Neural progenitor cell (in vitro differentiated cells): ENCODE measurements at regions not wholly inside any gene's neighbourhood (a gene's known extent, or its start where the extent isn't known, plus 50 kb on each side); places are given as distances from the start of the nearest gene placed in this dataset.

Experiments
- DNase-seq: peaks from one replicate; pipeline ENCODE4 v3.0.0-alpha.2; 2016; ENCODE audit warnings: low spot score
- H2AFZ ChIP-seq: fragments of 200-600 bp; sonication (generic); replicated peaks from 2 replicates; pipeline ENCODE4 v1.6.1; 2016; ENCODE audit warnings: antibody characterized with exemption
- H3F3A ChIP-seq: fragments of 200-600 bp; sonication (generic); 2 replicates; pipeline ENCODE4 v1.6.1; 2016; ENCODE audit warnings: antibody characterized with exemption, low read depth
- H3K27ac ChIP-seq: fragments of 200-600 bp; sonication (generic); 2 replicates; pipeline ENCODE4 v1.5.1; 2016; ENCODE audit warnings: mild to moderate bottlenecking
- H3K27me3 ChIP-seq: fragments of 200-600 bp; sonication (generic); 2 replicates; pipeline ENCODE4 v1.6.1; 2016; ENCODE audit warnings: mild to moderate bottlenecking, moderate library complexity
- H3K36me3 ChIP-seq: fragments of 200-600 bp; sonication (generic); 2 replicates; pipeline ENCODE4 v1.5.1; 2016
- H3K4me1 ChIP-seq: fragments of 200-600 bp; sonication (generic); 2 replicates; pipeline ENCODE4 v1.6.1; 2016; ENCODE audit warnings: mixed run types
- H3K4me2 ChIP-seq: fragments of 200-600 bp; sonication (generic); 2 replicates; pipeline ENCODE4 v1.6.1; 2016
- H3K4me3 ChIP-seq: fragments of 200-600 bp; sonication (generic); 2 replicates; pipeline ENCODE4 v1.5.1; 2016
- H3K79me2 ChIP-seq: fragments of 200-600 bp; sonication (generic); 2 replicates; pipeline ENCODE4 v1.6.1; 2016; ENCODE audit warnings: low read depth
- H3K9ac ChIP-seq: fragments of 200-600 bp; sonication (generic); 2 replicates; pipeline ENCODE4 v1.6.1; 2016
- H3K9me3 ChIP-seq: fragments of 200-600 bp; sonication (generic); 2 replicates; pipeline ENCODE4 v1.5.1; 2016; ENCODE audit warnings: low read depth
- H4K20me1 ChIP-seq: fragments of 200-600 bp; sonication (generic); 2 replicates; pipeline ENCODE4 v1.6.1; 2016; ENCODE audit warnings: low read depth
- H3K27ac Mint-ChIP-seq: 3 replicates; pipeline ENCODE4 v1.8.0; 2021; ENCODE audit warnings: mixed read lengths
- H3K27me3 Mint-ChIP-seq: 2 replicates; pipeline ENCODE4 v1.8.0; 2022; ENCODE audit warnings: low read depth, mild to moderate bottlenecking, inconsistent platforms, moderate library complexity, mixed read lengths; ENCODE audit not compliant: insufficient read depth
- H3K36me3 Mint-ChIP-seq: 3 replicates; pipeline ENCODE4 v1.8.0; 2021; ENCODE audit warnings: mixed read lengths
- H3K4me1 Mint-ChIP-seq: 3 replicates; pipeline ENCODE4 v1.8.0; 2021; ENCODE audit warnings: mixed read lengths
- H3K4me3 Mint-ChIP-seq: 3 replicates; pipeline ENCODE4 v1.8.0; 2021; ENCODE audit warnings: mild to moderate bottlenecking, moderate library complexity, mixed read lengths
- H3K9me3 Mint-ChIP-seq: 3 replicates; pipeline ENCODE4 v1.8.0; 2020; ENCODE audit warnings: mixed read lengths
- CTCF ChIP-seq: fragments of 200-600 bp; sonication (generic); IDR thresholded peaks from 2 replicates; pipeline ENCODE4 v1.5.1; 2017; ENCODE audit warnings: antibody characterized with exemption, mild to moderate bottlenecking
- EZH2 ChIP-seq: fragments of 200-600 bp; sonication (generic); IDR thresholded peaks from 2 replicates; pipeline ENCODE4 v1.6.1; 2017; ENCODE audit warnings: antibody characterized with exemption, mild to moderate bottlenecking, moderate library complexity
- EZH2phosphoT487 ChIP-seq: fragments of 200-600 bp; sonication (generic); IDR thresholded peaks from 2 replicates; pipeline ENCODE4 v1.6.1; 2017; ENCODE audit warnings: antibody characterized with exemption

GRCh38 chr11:36757075-36757474 is 159.0 kb upstream of the RAG2 start:
- H3K27me3 Mint-ChIP-seq: peaks cover 3% of the 10 kb centered on the region
- no peaks in the 10 kb centered on the region for H3F3A ChIP-seq
- H3K4me2 ChIP-seq: no peak overlapping the region
- TF ChIP-seq EZH2phosphoT487 (no peak), EZH2 (no peak), CTCF (no peak)
- no peaks in the 10 kb centered on the region for H3K4me1 ChIP-seq
- H2AFZ ChIP-seq: no peak overlapping the region
- DNase-seq: no peak
- H3K27ac ChIP-seq: no peak overlapping the region
- H3K36me3 Mint-ChIP-seq: no peaks in the 10 kb centered on the region
- no peaks in the 10 kb centered on the region for H3K27me3 ChIP-seq
- H3K4me3 Mint-ChIP-seq: no peak overlapping the region
- H3K9me3 ChIP-seq: no peaks in the 10 kb centered on the region
- H3K4me3 ChIP-seq: no peak overlapping the region
- no peak overlapping the region for H3K27ac Mint-ChIP-seq
- no peaks in the 10 kb centered on the region for H3K79me2 ChIP-seq
- no peaks in the 10 kb centered on the region for H3K9me3 Mint-ChIP-seq
- H4K20me1 ChIP-seq: no peaks in the 10 kb centered on the region
- peaks cover 3% of the 10 kb centered on the region for H3K4me1 Mint-ChIP-seq
- H3K9ac ChIP-seq: no peak overlapping the region
- H3K36me3 ChIP-seq: no peaks in the 10 kb centered on the region

- Mint-ChIP-seq H3K9me3 (no peaks in the 10 kb centered on the region), H3K4me3 (no peak overlapping the region), H3K27ac (no peak overlapping the region), H3K36me3 (no peaks in the 10 kb centered on the region), H3K4me1 (peaks cover 3% of the 10 kb centered on the region), H3K27me3 (peaks cover 3% of the 10 kb centered on the region)
- no peaks in the 10 kb centered on the region for H3K79me2 ChIP-seq
- TF ChIP-seq EZH2phosphoT487: no peak
- no peaks in the 10 kb centered on the region for H3K4me1 ChIP-seq
- no peaks in the 10 kb centered on the region for H4K20me1 ChIP-seq
- no peak overlapping the region for H2AFZ ChIP-seq
- no peak overlapping the region for H3K9ac ChIP-seq
- H3K9me3 ChIP-seq: no peaks in the 10 kb centered on the region
- H3F3A ChIP-seq: no peaks in the 10 kb centered on the region
- no peak overlapping the region for H3K27ac ChIP-seq
- no peak overlapping the region for H3K4me2 ChIP-seq
- no peak overlapping the region for H3K4me3 ChIP-seq
- H3K36me3 ChIP-seq: no peaks in the 10 kb centered on the region
- H3K27me3 ChIP-seq: no peaks in the 10 kb centered on the region
- DNase-seq: no peak
These were observed 155.9 kb upstream of the RAG2 start for GRCh38 chr11:36753960-36754359.

GRCh38 chr11:36751996-36752395 is 154.0 kb upstream of the RAG2 start:
- H3K4me1 ChIP-seq: no peaks in the 10 kb centered on the region
- H3K9me3 ChIP-seq: no peaks in the 10 kb centered on the region
- no peak overlapping the region for H3K9ac ChIP-seq
- Mint-ChIP-seq H3K4me3 (no peak overlapping the region), H3K27ac (no peak overlapping the region), H3K4me1 (peaks cover 2% of the 10 kb centered on the region), H3K9me3 (no peaks in the 10 kb centered on the region), H3K27me3 (peaks cover 4% of the 10 kb centered on the region), H3K36me3 (no peaks in the 10 kb centered on the region)
- no peaks in the 10 kb centered on the region for H4K20me1 ChIP-seq
- H3K36me3 ChIP-seq: no peaks in the 10 kb centered on the region
- DNase-seq: no peak
- no peak overlapping the region for H3K4me2 ChIP-seq
- H3F3A ChIP-seq: no peaks in the 10 kb centered on the region
- TF ChIP-seq CTCF: no peak
- H3K27me3 ChIP-seq: no peaks in the 10 kb centered on the region
- H2AFZ ChIP-seq: no peak overlapping the region
- H3K4me3 ChIP-seq: no peak overlapping the region
- no peaks in the 10 kb centered on the region for H3K79me2 ChIP-seq
- no peak overlapping the region for H3K27ac ChIP-seq

GRCh38 chr11:36751335-36751781 is 153.3 kb upstream of the RAG2 start:
- no peak for DNase-seq
- no peak overlapping the region for H3K27ac Mint-ChIP-seq
- Histone ChIP-seq H4K20me1 (no peaks in the 10 kb centered on the region), H3K27me3 (no peaks in the 10 kb centered on the region), H3K36me3 (no peaks in the 10 kb centered on the region), H3K4me2 (no peak overlapping the region), H3K4me1 (no peaks in the 10 kb centered on the region), H3K27ac (no peak overlapping the region), H3K4me3 (no peak overlapping the region), H3K79me2 (no peaks in the 10 kb centered on the region), H2AFZ (no peak overlapping the region), H3K9me3 (no peaks in the 10 kb centered on the region), H3K9ac (no peak overlapping the region), H3F3A (peaks cover 5% of the 10 kb centered on the region)
- peaks cover 5% of the 10 kb centered on the region for H3K27me3 Mint-ChIP-seq
- no peaks in the 10 kb centered on the region for H3K9me3 Mint-ChIP-seq
- H3K4me1 Mint-ChIP-seq: no peaks in the 10 kb centered on the region
- TF ChIP-seq EZH2: no peak
- TF ChIP-seq EZH2phosphoT487: no peak
- no peak for TF ChIP-seq CTCF
- H3K4me3 Mint-ChIP-seq: no peak overlapping the region
- no peaks in the 10 kb centered on the region for H3K36me3 Mint-ChIP-seq
